ENCODE measurements at regions not wholly inside any gene's neighbourhood (a gene's known extent, or its start where the extent isn't known, plus 50 kb on each side); places are given as distances from the start of the nearest gene placed in this dataset.
"Not testable (repeated sequence)": the region's sequence is repeated elsewhere in the genome, so short reads cannot be mapped to it uniquely, and the experiment has no call there.

GRCh38 chr21:22754746-22755145 is 1756.5 kb downstream of the NCAM2 start:
- H3K27me3 Mint-ChIP-seq (ENCODE audit: low read depth): no peaks in the 10 kb centered on the region

GRCh38 chr21:22758478-22758877 is 1760.3 kb downstream of the NCAM2 start:
- H3K36me3 Mint-ChIP-seq (ENCODE audit: insufficient read depth): no peaks in the 10 kb centered on the region
- no peaks in the 10 kb centered on the region for H3K9me3 Mint-ChIP-seq
- no peaks in the 10 kb centered on the region for H3K27me3 Mint-ChIP-seq (ENCODE audit: low read depth)
- H3K4me3 Mint-ChIP-seq: no peak overlapping the region
- ATAC-seq (peak; percentile 53 to 73), DNase-seq (no peak)
- H3K4me1 Mint-ChIP-seq (ENCODE audit: low read depth): no peaks in the 10 kb centered on the region

More at GRCh38 chr21:22754746-22755145, 1756.5 kb downstream of the NCAM2 start:
- ATAC-seq (no peak), DNase-seq (no peak)
- H3K4me1 Mint-ChIP-seq (ENCODE audit: low read depth): no peaks in the 10 kb centered on the region
- H3K4me3 Mint-ChIP-seq: no peak overlapping the region
- no peaks in the 10 kb centered on the region for H3K9me3 Mint-ChIP-seq
- no peaks in the 10 kb centered on the region for H3K36me3 Mint-ChIP-seq (ENCODE audit: insufficient read depth)

GRCh38 chr21:22762463-22762862 is 1764.3 kb downstream of the NCAM2 start:
- DNase-seq: no peak

GRCh38 chr21:22763442-22763841 is 1765.2 kb downstream of the NCAM2 start:
- Mint-ChIP-seq H3K9me3 (no peaks in the 10 kb centered on the region), H3K36me3 (ENCODE audit: insufficient read depth) (no peaks in the 10 kb centered on the region), H3K4me3 (no peak overlapping the region), H3K4me1 (ENCODE audit: low read depth) (no peaks in the 10 kb centered on the region), H3K27me3 (ENCODE audit: low read depth) (no peaks in the 10 kb centered on the region)
- no peak for ATAC-seq
- DNase-seq: no peak

More at GRCh38 chr21:22762463-22762862, 1764.3 kb downstream of the NCAM2 start:
- H3K27me3 Mint-ChIP-seq (ENCODE audit: low read depth): no peaks in the 10 kb centered on the region
- H3K36me3 Mint-ChIP-seq (ENCODE audit: insufficient read depth): no peaks in the 10 kb centered on the region
- H3K4me3 Mint-ChIP-seq: no peak overlapping the region
- H3K9me3 Mint-ChIP-seq: no peaks in the 10 kb centered on the region
- no peaks in the 10 kb centered on the region for H3K4me1 Mint-ChIP-seq (ENCODE audit: low read depth)
- ATAC-seq: no peak

- ATAC-seq (no peak), DNase-seq (no peak)
- H3K4me3 Mint-ChIP-seq: no peak overlapping the region
- no peaks in the 10 kb centered on the region for H3K9me3 Mint-ChIP-seq
- H3K4me1 Mint-ChIP-seq (ENCODE audit: low read depth): no peaks in the 10 kb centered on the region
- no peaks in the 10 kb centered on the region for H3K27me3 Mint-ChIP-seq (ENCODE audit: low read depth)
- H3K36me3 Mint-ChIP-seq (ENCODE audit: insufficient read depth): no peaks in the 10 kb centered on the region
Observed at GRCh38 chr21:22764222-22764621, 1766.0 kb downstream of the NCAM2 start.

- Mint-ChIP-seq H3K27me3 (ENCODE audit: low read depth) (no peaks in the 10 kb centered on the region), H3K9me3 (no peaks in the 10 kb centered on the region), H3K36me3 (ENCODE audit: insufficient read depth) (no peaks in the 10 kb centered on the region), H3K4me3 (no peak overlapping the region), H3K4me1 (ENCODE audit: low read depth) (no peaks in the 10 kb centered on the region)
- DNase-seq (no peak), ATAC-seq (no peak)
Observed at GRCh38 chr21:22791376-22791775, 1793.2 kb downstream of the NCAM2 start.

- ATAC-seq (no peak), DNase-seq (no peak)
- Mint-ChIP-seq H3K4me1 (ENCODE audit: low read depth) (no peaks in the 10 kb centered on the region), H3K4me3 (no peak overlapping the region), H3K27me3 (ENCODE audit: low read depth) (no peaks in the 10 kb centered on the region), H3K36me3 (ENCODE audit: insufficient read depth) (no peaks in the 10 kb centered on the region), H3K9me3 (no peaks in the 10 kb centered on the region)
Observed at GRCh38 chr21:22791986-22792560, 1793.9 kb downstream of the NCAM2 start.

GRCh38 chr21:22795091-22795490 is 1796.9 kb downstream of the NCAM2 start:
- ATAC-seq: no peak
- no peaks in the 10 kb centered on the region for H3K27me3 Mint-ChIP-seq (ENCODE audit: low read depth)
- no peaks in the 10 kb centered on the region for H3K9me3 Mint-ChIP-seq
- H3K36me3 Mint-ChIP-seq (ENCODE audit: insufficient read depth): no peaks in the 10 kb centered on the region
- no peak for DNase-seq
- no peak overlapping the region for H3K4me3 Mint-ChIP-seq
- no peaks in the 10 kb centered on the region for H3K4me1 Mint-ChIP-seq (ENCODE audit: low read depth)

- H3K4me1 Mint-ChIP-seq (ENCODE audit: low read depth): no peaks in the 10 kb centered on the region
- no peaks in the 10 kb centered on the region for H3K9me3 Mint-ChIP-seq
- H3K4me3 Mint-ChIP-seq: no peak overlapping the region
- H3K27me3 Mint-ChIP-seq (ENCODE audit: low read depth): no peaks in the 10 kb centered on the region
- no peak for DNase-seq
- no peaks in the 10 kb centered on the region for H3K36me3 Mint-ChIP-seq (ENCODE audit: insufficient read depth)
- ATAC-seq: no peak
Observed at GRCh38 chr21:22795644-22796043, 1797.4 kb downstream of the NCAM2 start.

GRCh38 chr21:22796147-22796546 is 1797.9 kb downstream of the NCAM2 start:
- no peak for ATAC-seq
- H3K4me3 Mint-ChIP-seq: no peak overlapping the region
- H3K27me3 Mint-ChIP-seq (ENCODE audit: low read depth): no peaks in the 10 kb centered on the region
- no peak for DNase-seq
- no peaks in the 10 kb centered on the region for H3K9me3 Mint-ChIP-seq
- no peaks in the 10 kb centered on the region for H3K4me1 Mint-ChIP-seq (ENCODE audit: low read depth)
- H3K36me3 Mint-ChIP-seq (ENCODE audit: insufficient read depth): no peaks in the 10 kb centered on the region

GRCh38 chr21:22804151-22804550 is 1805.9 kb downstream of the NCAM2 start:
- Mint-ChIP-seq H3K27me3 (ENCODE audit: low read depth) (no peaks in the 10 kb centered on the region), H3K9me3 (peaks cover 5% of the 10 kb centered on the region), H3K4me3 (no peak overlapping the region), H3K36me3 (ENCODE audit: insufficient read depth) (no peaks in the 10 kb centered on the region), H3K4me1 (ENCODE audit: low read depth) (no peaks in the 10 kb centered on the region)
- ATAC-seq (no peak), DNase-seq (no peak)

GRCh38 chr21:22806278-22806677 is 1808.1 kb downstream of the NCAM2 start:
- Mint-ChIP-seq H3K36me3 (ENCODE audit: insufficient read depth) (no peaks in the 10 kb centered on the region), H3K4me1 (ENCODE audit: low read depth) (no peaks in the 10 kb centered on the region), H3K4me3 (no peak overlapping the region), H3K27me3 (ENCODE audit: low read depth) (no peaks in the 10 kb centered on the region), H3K9me3 (peaks cover 5% of the 10 kb centered on the region)
- ATAC-seq: no peak
- DNase-seq: no peak

- DNase-seq (no peak), ATAC-seq (no peak)
- Mint-ChIP-seq H3K27me3 (ENCODE audit: low read depth) (no peaks in the 10 kb centered on the region), H3K36me3 (ENCODE audit: insufficient read depth) (no peaks in the 10 kb centered on the region), H3K4me1 (ENCODE audit: low read depth) (no peaks in the 10 kb centered on the region), H3K9me3 (peaks cover 4% of the 10 kb centered on the region), H3K4me3 (no peak overlapping the region)
Observed at GRCh38 chr21:22813201-22813600, 1815.0 kb downstream of the NCAM2 start.

- DNase-seq; H3K36me3 Mint-ChIP-seq (ENCODE audit: insufficient read depth); ATAC-seq; H3K9me3 Mint-ChIP-seq; H3K4me3 Mint-ChIP-seq; H3K27me3 Mint-ChIP-seq (ENCODE audit: low read depth); H3K4me1 Mint-ChIP-seq (ENCODE audit: low read depth): not testable (repeated sequence)
Observed at GRCh38 chr21:22818681-22819485, 1820.7 kb downstream of the NCAM2 start.

- ATAC-seq (no peak), DNase-seq (no peak)
- Mint-ChIP-seq H3K4me3 (no peak overlapping the region), H3K36me3 (ENCODE audit: insufficient read depth) (no peaks in the 10 kb centered on the region), H3K27me3 (ENCODE audit: low read depth) (no peaks in the 10 kb centered on the region), H3K4me1 (ENCODE audit: low read depth) (no peaks in the 10 kb centered on the region), H3K9me3 (peaks cover 20% of the 10 kb centered on the region)
Observed at GRCh38 chr21:22827422-22827821, 1829.2 kb downstream of the NCAM2 start.

All from activated T-cell treated with anti-CD3 and anti-CD28 coated beads, Interleukin-2, amount 50 U/mL, for 4 hours (primary cell).